Fibroblast of skin of right biceps (primary cell): ENCODE measurements at regions not wholly inside any gene's neighbourhood (a gene's known extent, or its start where the extent isn't known, plus 50 kb on each side); places are given as distances from the start of the nearest gene placed in this dataset.

Experiments
- DNase-seq: peaks from one replicate; pipeline ENCODE4 v3.0.0-alpha.2; 2013

- DNase-seq: peak; percentile 83
Observed at GRCh38 chr2:66803726-66804125, 368.8 kb downstream of the MEIS1 start.

- no peak for DNase-seq
Observed at GRCh38 chr2:66805016-66805865, 370.3 kb downstream of the MEIS1 start.

- no peak for DNase-seq
Observed at GRCh38 chr2:66805968-66806367, 371.0 kb downstream of the MEIS1 start.

GRCh38 chr2:66813525-66813924, 378.6 kb downstream of the MEIS1 start:
- peak; percentile 14 for DNase-seq

- DNase-seq: peak; percentile 37
Observed at GRCh38 chr2:66813976-66814375, 379.1 kb downstream of the MEIS1 start.

- no peak for DNase-seq
Observed at GRCh38 chr2:66814916-66815315, 380.0 kb downstream of the MEIS1 start.

- DNase-seq: no peak
Observed at GRCh38 chr2:66815886-66816285, 381.0 kb downstream of the MEIS1 start.

GRCh38 chr2:66821168-66821567, 386.2 kb downstream of the MEIS1 start:
- no peak for DNase-seq

- DNase-seq: no peak
Observed at GRCh38 chr2:66822186-66822585, 387.3 kb downstream of the MEIS1 start.

GRCh38 chr2:66824926-66825325, 390.0 kb downstream of the MEIS1 start:
- no peak for DNase-seq

- no peak for DNase-seq
Observed at GRCh38 chr2:66827851-66828250, 392.9 kb downstream of the MEIS1 start.

- DNase-seq: no peak
Observed at GRCh38 chr2:66828876-66829275, 394.0 kb downstream of the MEIS1 start.

- no peak for DNase-seq
Observed at GRCh38 chr2:66830881-66831280, 396.0 kb downstream of the MEIS1 start.

- peak; percentile 41 for DNase-seq
Observed at GRCh38 chr2:66832646-66833435, 397.9 kb downstream of the MEIS1 start.

- DNase-seq: no peak
Observed at GRCh38 chr2:66834859-66835258, 399.9 kb downstream of the MEIS1 start.

- no peak for DNase-seq
Observed at GRCh38 chr2:66836851-66837250, 401.9 kb downstream of the MEIS1 start.

- DNase-seq: peak; percentile 99
Observed at GRCh38 chr2:66839551-66840320, 404.8 kb downstream of the MEIS1 start.

- peak; percentile 71 for DNase-seq
Observed at GRCh38 chr2:66840321-66841002, 405.5 kb downstream of the MEIS1 start.

GRCh38 chr2:66843847-66844246, 408.9 kb downstream of the MEIS1 start:
- DNase-seq: no peak

- DNase-seq: peak; percentile 87
Observed at GRCh38 chr2:66845307-66845706, 410.4 kb downstream of the MEIS1 start.

- no peak for DNase-seq
Observed at GRCh38 chr2:66846887-66847286, 412.0 kb downstream of the MEIS1 start.

- DNase-seq: no peak
Observed at GRCh38 chr2:66849153-66849755, 414.3 kb downstream of the MEIS1 start.
